GM21528 (cell line): ENCODE measurements at regions not wholly inside any gene's neighbourhood (a gene's known extent, or its start where the extent isn't known, plus 50 kb on each side); places are given as distances from the start of the nearest gene placed in this dataset.

ENCODE experiments used
- ATAC-seq: cut with Tn5 transposase; IDR thresholded peaks from one replicate; pipeline ENCODE4 v1.9.1; 2021; ENCODE audit warnings: mild to moderate bottlenecking, moderate library complexity; ENCODE audit not compliant: unreplicated experiment, low FRiP score

DNA sequence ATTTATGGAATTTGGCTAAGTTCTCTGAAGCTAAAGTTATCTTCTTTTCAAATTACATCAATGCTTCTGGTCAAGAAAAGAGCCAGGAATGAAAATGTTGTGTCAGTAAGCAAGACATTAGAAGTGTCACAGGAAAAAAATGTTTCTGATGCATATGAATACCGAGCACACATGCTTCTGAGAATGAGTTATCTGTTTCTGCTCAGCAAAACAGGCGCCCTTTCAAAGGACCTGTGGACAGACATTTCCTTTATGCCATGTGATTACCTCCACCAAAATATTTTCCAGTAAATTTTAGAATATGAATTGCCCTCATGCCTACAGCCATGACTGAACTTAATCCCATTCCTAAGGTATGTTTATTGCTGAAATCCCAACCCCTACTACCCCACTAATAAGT, 55.4 kb upstream of the RNF180 start:
- no peak for ATAC-seq

DNA sequence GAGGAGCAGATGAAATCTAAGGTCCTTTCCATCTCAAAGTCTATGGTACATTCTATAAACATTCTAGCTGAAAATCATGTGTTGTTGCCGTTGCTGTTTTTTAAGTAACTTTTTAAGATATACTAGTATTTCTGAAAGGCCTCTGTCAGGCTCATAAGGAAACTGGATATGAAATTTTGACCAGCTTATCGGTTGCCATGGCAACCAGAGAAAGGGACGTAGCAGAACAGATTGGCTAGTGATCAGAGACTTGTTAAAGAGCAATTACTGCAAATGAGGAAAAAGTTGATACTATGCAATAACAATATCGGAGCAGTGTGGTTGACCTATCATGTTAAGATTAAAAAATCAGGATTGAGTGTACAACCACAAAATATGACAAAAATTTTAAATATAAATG, 57.0 kb upstream of the RNF180 start:
- ATAC-seq: no peak

DNA sequence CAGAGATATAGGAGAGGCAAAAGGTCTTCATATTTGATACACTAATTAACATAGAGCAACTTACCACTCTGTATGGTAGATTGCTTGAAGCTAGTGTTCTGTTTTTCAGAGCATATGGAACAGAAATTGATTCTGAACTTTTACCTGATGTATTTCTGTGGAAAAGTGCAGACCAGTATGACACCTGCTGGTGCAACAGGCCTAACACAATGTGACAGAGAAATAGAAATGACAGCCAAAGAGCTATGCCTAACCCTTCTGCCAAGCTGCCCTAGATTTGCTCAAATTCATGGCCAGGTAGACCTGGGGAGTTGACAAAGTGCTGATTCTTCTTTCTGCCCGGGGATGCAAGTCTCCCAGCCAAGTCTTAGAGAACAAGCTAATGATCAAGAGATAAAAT, 65.4 kb upstream of the RNF180 start:
- ATAC-seq: no peak

DNA sequence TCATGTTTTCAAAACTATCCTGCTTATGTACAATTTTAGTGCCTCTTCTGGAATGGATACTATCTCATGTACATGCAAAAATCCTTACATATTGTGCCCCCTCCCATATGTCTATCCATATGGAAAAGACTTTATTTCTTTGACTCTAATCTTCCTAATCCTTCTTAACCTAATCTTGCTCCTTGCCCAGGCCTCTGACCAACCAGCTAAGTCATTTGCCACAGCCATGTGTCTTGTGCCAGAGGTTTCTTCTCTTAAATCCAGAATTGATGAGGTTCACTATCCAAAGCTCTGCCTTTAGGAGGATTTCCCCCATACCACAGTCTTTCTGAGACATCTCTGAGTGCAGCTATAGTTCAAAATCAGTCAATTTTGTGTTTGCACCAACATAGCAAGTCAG, 68.9 kb upstream of the RNF180 start:
- no peak for ATAC-seq

DNA sequence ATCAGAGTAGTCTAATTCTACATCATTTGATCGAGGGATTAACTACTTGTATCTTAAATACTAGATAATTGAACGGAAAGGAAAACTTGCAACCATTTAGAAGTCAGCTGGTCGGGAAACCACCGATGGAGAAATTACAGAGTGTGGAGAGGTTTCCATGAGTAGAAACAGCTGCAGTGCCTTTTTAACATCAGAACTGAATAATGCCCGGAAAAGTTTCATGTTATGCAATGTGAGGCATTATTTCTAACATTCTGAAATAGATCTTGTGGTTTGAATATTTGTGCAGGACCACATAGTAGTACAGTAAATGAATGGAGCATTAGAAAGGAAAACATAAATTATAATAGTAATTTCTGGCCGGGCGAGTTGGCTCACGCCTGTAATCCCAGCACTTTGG, 88.1 kb upstream of the RNF180 start:
- no peak for ATAC-seq

DNA sequence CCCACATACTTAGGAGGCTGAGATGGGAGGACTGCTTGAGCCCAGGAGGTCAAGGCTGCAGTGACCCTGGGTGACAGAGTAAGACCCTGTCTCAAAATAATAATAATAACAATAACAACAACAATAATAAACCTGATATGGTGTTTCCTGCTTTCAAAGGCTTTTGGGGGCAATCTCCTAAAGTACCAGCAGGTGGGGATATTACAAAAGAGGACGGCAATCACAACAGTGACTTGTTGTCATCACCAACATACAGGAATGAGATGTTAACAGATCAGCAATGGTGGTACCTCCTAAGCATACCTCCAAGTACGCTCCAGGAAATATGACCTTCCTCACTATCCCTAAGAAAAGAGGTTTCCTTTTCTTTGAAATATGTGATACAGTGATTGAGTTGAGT, 91.1 kb upstream of the RNF180 start:
- ATAC-seq: peak; percentile 75

DNA sequence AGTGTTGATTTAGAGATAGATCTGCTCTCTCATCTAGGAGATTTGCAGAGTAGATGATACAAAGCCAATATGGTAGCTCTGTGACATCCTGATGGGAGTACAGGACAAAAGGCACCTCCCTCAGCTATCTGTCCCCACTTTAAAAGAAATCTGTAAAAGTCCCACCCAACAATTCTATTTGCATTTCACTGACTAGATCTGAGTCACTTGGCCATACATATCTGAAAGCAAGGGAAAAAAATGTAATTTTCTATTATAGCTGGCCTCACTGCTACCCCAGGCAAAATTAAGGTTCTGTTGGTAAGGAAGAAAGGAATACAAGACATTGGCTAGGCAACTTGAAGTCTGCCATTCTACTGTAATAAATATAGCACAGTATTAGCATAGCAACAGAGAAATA, 96.2 kb upstream of the RNF180 start:
- no peak for ATAC-seq

DNA sequence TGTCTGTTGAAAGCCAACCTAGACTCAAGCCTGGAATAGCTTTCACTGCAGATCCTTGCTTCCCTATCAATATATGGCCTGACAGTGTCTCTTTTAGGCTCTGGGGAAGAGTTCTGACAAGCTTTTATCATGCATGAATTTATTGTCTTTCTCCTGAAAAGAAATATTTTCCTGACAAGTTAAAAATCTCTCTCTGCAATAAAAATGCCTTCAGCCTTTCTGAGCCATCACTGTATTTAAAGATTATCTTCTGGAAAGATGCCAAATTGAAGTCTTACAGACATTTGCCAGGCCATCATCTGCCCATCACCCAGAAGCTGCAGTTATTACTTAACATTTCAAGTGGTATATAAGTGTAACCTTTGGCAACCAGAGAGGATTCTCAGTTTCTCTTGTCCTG, 88.1 kb upstream of the HTR1A start:
- no peak for ATAC-seq

DNA sequence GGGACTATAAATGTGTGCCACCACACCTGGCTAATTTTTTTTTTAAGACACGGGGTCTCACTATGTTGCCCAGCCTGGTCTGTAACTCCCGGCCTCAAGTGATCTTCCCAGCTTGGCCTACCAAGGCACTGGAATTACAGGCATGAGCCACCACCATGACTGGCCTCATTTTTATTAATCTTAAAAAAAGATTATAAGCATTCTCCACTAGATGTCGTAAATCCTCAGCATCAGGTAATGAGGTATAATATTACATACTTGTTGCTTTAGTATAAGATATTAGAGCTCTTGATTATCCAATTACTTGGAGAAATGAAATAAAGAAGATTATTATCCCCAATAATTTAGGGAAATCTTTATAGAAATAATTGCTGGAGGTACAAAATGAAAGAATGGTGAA, 78.2 kb upstream of the HTR1A start:
- no peak for ATAC-seq

DNA sequence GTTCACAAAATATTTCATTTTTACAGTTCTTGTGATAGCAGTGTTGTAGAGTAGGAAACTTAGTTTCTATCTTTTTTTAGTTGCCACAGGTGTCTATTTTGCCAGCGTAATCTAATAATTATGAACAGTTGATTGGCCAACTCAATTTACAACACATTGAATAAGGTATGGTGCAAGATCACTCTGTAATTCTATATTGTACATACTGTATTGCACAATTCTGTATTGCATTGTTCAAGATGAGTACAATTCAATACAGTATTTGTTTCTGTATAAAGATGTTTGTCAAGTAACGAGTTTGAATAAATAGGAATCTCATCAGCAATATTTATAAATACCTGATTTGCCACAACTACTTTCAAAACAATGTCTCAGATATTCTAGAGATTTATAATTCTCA, 64.2 kb upstream of the HTR1A start:
- ATAC-seq: no peak

DNA sequence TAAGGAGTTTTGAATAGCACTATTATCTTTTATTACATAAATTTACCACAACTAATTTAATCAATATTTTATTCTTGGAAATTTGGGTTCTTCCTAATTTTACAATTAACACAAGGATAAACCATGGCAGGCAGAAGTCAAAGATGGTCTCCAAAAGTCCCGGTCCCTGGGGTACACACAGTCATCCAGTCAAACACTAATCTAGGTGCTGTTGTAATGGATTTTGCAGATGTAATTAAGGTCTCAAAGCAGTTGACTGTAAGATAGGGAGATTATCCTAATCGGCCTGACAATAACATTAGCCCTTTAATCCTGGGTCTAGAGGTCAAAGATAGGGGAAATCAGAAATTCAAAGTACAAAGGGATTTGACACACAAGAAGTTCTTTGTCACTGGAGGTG, 57.5 kb upstream of the HTR1A start:
- ATAC-seq: no peak

DNA sequence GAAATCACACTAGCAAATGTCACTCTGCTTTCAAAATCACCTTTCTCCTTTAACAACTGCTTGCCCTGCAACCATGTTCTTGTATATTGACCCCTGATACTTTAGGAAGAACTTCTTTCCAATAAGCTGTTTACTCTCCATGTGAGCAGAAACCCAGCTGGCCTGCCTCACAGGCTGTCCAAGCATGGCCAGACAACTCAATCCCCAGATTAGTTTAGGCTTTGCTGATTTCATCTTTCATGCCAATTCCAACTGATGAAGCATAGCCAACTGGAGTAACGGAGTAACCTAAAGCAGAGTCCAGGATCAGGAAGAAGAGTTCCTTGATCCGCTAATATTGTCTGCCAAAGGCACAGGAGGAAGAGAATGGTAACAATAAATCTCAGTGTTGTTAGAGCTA, 56.7 kb upstream of the HTR1A start:
- no peak for ATAC-seq

DNA sequence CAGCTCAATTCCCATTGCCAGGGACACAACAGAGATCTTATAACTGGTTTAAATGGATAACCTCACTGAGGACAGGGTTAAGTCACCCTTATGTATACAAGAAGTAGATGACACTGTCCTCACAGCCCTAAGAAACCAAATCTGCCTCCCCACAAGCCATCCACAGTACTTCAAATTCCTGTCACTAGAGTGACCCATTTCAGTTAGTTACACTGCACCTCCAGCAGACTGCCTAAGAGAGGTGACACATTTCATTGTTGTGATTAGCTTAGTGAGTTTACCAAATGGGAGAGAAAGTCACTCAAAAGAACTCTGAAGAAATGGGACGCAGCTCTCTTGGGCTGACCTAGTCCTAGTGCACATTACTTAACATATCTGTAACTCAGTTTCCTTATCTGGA, 53.6 kb upstream of the HTR1A start:
- no peak for ATAC-seq
